ENCODE measurements at regions not wholly inside any gene's neighbourhood (a gene's known extent, or its start where the extent isn't known, plus 50 kb on each side); places are given as distances from the start of the nearest gene placed in this dataset.
"Not testable (repeated sequence)": the region's sequence is repeated elsewhere in the genome, so short reads cannot be mapped to it uniquely, and the experiment has no call there.

DNA sequence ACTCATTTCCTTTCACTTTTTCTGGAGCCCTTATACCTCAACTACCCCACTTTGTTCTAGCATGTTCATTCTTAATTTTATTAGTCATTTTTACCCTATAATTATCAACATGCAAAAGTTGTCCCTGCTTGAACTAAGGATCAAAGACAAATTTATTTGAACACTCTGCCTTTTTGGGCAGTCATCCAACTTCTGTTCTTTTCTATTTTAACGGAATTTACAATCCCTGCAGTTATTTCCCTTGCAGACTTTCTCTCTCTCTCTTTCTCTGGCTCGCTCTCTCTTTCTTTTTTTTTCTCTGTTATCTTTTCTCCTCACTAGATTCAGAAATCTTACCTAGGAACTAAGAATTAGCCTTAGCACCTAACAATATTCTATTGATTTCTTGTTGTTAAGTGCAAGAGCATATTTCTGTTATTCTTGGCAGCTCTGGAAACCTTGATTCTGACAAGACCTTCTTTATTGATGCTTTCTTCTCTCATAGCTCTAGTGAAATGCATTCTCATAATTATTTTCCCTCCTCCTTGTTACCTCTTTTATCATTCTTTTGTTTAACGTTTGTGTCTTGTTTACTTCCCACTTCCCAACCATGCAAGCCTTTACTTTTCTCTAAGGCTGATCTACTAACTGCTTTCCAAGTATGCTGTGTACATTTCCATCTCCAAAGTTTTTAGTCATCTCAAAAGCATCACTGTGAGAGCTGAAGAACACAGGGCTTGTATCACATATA lies 951.6 kb downstream of the DIPK2A start:
- in situ Hi-C loops (cut with HindIII; ENCODE audit: low pct_unique_long_range_greater_than_20kb, low sequenced_read_pairs): no loop called here
- DNase-seq (ENCODE audit: low read depth): no peak

DNA sequence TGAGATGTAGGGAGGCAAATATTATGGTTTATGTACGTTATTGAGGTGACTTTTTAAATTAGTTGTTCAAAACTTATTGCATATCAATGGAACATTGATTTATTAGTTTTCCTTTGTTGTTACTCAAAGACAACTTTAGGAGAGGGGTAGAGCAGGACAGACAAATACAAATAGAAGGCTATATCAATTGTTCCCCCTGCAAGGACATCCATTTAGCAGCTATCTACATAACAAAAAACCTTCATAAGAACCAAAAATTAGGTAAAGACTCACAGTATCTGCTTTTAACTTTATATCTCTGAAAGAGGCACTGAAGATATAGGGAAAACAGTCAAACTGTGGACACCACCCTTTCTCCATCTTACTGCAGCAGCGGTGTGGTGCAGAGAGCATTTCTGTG lies 958.8 kb downstream of the DIPK2A start:
- in situ Hi-C loops (cut with HindIII; ENCODE audit: low pct_unique_long_range_greater_than_20kb, low sequenced_read_pairs): no loop called here
- no peak for DNase-seq (ENCODE audit: low read depth)

DNA sequence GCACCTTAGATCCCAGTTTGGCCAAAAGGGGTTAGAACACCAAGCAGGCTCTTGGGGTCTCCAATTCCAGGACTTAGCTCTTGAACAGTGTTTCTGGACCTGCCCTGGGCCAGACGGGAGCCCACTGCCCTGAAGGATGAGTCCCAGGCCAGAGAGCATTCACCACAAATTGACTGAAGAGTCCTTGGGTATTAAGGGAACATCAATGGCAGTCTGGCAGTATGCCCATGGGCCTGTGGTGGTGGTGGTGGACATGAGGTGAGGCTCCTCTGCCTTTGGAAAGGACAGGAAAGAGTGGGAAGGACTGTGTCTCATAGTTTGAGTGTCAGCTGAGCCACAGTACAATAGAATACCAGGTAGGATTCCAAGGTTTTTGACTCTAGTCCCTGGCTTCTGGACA lies 960.0 kb downstream of the DIPK2A start:
- DNase-seq (ENCODE audit: low read depth): no peak
- in situ Hi-C loops (cut with HindIII; ENCODE audit: low pct_unique_long_range_greater_than_20kb, low sequenced_read_pairs): no loop called here

DNA sequence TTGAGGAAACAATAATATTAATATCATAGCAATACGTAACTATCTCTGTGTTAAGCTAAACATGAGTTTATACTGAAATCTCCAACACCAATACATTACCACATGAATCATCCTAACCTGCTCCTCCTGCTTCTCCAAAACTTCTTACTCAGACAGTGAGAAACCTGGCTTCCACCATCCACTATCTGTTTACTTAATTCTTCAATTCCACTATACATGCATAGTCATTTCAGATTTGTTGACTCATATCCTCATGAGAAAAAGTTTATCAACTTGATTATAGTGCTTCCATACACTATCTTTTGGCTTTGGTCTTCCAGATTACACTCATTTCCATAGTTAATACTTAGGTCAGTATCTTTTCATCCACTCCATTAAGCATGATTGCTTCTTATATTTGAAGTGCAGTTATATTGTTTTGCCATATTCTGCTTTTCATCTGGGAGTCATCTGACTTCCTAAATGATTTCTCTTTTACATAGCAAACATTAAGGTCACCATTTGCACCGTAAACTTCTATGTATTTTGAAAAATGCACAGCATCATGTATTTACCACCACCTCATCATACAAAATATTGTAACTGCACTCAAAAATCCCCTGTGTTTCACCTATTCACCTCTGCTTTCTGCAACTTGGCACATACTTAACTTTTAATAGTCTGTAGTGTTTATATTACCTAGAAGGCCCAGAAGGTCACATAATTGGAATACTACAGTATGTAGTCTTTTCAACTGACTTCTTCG lies 970.6 kb downstream of the DIPK2A start:
- DNase-seq (ENCODE audit: low read depth): no peak
- in situ Hi-C loops (cut with HindIII; ENCODE audit: low pct_unique_long_range_greater_than_20kb, low sequenced_read_pairs): no loop called here

DNA sequence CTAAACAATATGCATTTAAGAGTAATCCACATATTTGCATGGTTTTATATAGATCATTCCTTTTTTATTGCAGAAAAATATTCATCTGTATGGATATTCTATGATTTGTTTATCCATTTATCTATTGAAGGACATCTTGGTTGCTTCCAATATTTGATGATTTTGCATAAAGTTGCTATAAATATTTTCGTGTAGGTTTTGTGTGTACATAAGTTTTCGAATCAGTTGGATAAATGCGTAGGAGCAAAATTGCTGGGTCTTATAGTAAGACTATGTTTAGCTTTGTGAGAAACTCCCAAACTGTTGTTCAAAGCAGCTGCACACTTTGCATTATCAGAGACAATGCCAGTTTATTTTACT lies 971.2 kb downstream of the DIPK2A start:
- no peak for DNase-seq (ENCODE audit: low read depth)
- in situ Hi-C loops (cut with HindIII; ENCODE audit: low pct_unique_long_range_greater_than_20kb, low sequenced_read_pairs): no loop called here

DNA sequence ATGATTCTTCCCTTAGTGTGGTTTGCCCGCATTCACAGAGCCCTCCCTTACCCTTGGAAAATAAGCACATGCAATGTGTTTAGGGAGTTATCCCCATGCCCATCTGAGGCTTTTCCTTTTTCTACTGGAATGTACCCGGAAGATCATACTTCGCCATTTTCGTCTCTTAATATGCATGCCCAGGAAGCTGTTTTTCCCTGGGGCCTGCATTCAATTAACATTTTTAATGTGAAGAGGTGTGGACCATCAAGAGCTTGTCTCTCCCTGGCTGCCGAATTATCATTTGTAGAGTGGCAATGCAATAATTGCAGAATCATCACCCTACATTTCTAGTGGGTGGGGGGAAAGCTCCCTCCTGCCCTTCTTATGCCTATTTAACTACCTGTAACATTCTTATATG lies 976.3 kb downstream of the DIPK2A start:
- in situ Hi-C loops (cut with HindIII; ENCODE audit: low pct_unique_long_range_greater_than_20kb, low sequenced_read_pairs): no loop called here
- no peak for DNase-seq (ENCODE audit: low read depth)

DNA sequence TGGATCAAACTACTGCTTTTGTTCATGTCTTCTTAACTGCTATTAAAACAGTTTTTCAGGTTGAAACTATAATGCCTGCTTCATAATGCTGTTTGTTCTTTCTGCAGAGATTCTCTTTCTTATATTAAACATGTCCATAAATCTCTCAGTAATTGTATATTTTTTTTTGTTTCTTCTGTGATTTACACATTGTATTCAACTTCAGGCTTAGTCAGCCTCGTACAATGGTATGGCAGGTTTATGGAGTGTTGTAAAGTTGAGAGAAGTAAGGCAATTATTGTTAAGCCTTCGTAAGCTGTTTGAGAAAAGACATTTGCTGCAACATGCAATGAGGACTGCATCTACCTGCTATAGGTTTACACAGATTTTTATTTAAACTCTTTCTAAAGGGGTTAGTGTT lies 977.1 kb downstream of the DIPK2A start:
- DNase-seq (ENCODE audit: low read depth): no peak
- in situ Hi-C loops (cut with HindIII; ENCODE audit: low pct_unique_long_range_greater_than_20kb, low sequenced_read_pairs): no loop called here

DNA sequence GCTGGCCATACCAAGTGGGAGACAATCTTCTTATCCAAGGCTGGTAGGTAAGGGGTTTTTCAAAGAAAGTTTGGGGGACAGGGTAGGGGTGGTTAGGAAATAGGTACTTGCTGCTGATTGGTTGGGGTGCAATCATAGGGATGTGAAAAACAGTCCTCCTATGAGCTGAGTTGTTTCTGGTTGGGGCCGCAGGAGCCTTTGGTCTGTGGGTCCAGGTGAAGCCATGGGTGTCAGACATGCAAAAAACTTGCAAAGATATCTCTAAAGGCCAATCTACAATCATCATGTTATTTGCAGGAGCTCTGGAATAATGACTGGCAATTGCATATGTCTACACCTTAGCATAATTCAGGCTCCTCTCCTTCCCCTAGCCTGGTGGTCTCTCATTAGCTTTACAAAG lies 982.3 kb downstream of the DIPK2A start:
- DNase-seq (ENCODE audit: low read depth): no peak
- in situ Hi-C loops (cut with HindIII; ENCODE audit: low pct_unique_long_range_greater_than_20kb, low sequenced_read_pairs): no loop called here

DNA sequence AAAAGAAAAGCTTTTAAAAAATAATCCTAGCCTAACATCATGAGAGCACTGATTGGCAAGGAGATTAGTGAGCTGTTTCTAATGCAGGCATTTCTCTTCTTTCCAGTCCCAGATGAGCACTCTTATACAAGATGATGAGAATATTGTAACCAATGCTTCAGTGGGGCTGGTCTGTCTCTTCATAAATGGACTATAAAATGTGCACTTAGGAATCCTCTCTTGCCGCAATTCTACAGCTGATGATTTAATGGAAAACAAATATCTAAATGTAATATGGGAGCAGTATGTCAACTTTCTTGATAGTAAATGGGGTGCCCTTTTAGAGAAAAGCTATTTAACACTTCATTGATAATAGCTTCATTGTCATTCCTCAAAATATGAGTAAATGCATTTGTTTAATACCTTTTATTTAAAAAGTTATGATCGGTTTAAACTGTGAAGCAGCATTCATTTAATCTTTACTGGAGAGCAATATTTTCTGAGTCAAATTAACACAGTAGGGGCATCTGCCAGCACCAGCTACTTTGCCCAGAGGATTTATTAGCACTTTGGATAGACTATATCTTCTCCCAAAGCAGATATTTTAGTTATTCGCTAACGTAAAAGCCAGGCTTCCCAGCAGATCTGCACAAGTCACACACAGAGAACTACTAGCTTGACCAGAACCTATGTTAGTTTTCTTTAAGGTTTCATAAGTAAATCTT lies 985.9 kb downstream of the DIPK2A start:
- no peak for DNase-seq (ENCODE audit: low read depth)
- in situ Hi-C loops (cut with HindIII; ENCODE audit: low pct_unique_long_range_greater_than_20kb, low sequenced_read_pairs): no loop called here

DNA sequence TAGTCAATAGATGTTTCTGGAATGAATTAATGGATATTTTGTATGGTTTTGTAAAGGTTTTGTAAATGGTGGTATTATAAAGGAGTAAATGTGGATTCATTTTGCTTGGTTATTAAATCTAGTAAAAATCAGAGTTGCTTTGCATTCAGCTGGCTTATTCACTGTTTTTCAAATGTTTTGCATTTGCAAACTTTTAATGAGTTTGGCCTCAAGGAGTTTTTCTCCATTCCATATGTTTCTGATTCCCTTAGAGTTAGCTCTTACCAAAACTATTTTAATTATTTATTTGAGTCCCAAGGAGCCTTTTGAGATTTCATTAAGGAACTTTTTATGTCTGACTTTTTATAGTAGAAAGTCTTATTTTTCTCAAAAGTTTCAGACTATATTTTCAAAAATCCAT lies 992.2 kb downstream of the DIPK2A start:
- in situ Hi-C loops (cut with HindIII; ENCODE audit: low pct_unique_long_range_greater_than_20kb, low sequenced_read_pairs): no loop called here
- DNase-seq (ENCODE audit: low read depth): no peak

DNA sequence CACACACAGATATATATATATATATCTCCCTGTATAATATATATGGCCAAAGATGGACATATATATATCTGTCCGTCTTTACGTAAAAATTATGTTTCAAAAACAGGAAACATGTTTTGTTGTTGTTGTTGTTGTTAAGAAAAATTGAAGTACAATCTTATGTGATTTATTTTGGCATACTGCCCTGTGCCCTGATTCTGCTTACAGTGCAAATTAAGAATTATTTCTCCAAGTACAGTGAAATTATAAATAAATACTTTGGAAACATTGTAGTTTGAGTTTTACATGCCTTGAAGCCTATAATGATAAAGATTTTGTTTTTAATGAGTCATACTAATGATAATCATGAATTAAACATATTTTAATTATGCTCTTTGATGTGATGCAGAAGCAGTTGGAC lies 994.9 kb downstream of the DIPK2A start:
- in situ Hi-C loops (cut with HindIII; ENCODE audit: low pct_unique_long_range_greater_than_20kb, low sequenced_read_pairs): no loop called here
- no peak for DNase-seq (ENCODE audit: low read depth)

DNA sequence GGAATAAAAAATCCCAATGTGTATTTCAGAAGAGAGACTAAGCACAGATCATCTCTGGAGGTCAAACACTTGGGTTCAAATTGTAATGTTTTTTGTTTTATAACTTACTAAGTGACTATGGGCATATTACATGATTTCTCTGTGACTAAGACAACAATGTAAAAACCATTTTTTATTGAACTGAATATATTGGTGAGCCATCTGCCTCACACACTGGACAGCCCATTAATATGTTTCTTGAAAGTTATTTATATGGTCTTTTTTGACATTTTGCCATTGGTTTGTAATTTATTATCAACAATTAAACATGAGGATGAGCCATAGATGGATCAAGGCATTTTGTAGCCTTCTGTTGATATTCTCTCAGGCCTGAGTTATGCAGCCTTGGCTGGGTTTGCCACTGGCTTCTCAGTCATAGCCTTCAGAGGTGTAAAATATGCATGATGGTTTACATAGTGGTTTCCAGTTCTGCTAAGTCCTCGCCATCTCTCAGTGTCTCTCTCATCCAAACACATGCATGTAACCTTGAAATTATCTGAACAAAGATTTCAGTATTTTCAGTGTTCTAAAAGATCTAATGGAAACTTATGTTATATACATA lies 997.2 kb downstream of the DIPK2A start:
- in situ Hi-C loops (cut with HindIII; ENCODE audit: low pct_unique_long_range_greater_than_20kb, low sequenced_read_pairs): no loop called here
- DNase-seq (ENCODE audit: low read depth): no peak

DNA sequence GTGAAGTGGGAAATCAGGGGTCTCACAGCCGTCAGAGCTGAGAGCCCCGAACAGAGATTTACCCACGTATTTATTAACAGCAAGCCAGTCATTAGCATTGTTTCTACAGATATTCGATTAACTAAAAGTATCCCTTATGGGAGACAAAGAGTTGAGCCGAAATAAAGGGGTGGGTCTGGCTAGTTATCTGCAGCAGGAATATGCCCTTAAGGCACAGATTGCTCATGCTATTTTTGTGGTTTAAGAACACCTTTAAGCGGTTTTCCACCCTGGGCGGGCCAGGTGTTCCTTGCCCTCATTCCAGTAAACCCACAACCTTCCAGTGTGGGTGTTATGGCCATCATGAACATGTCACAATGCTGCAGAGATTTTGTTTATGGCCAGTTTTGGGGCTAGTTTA lies 1012.9 kb downstream of the DIPK2A start:
- in situ Hi-C loops (cut with HindIII; ENCODE audit: low pct_unique_long_range_greater_than_20kb, low sequenced_read_pairs); DNase-seq (ENCODE audit: low read depth): not testable (repeated sequence)

DNA sequence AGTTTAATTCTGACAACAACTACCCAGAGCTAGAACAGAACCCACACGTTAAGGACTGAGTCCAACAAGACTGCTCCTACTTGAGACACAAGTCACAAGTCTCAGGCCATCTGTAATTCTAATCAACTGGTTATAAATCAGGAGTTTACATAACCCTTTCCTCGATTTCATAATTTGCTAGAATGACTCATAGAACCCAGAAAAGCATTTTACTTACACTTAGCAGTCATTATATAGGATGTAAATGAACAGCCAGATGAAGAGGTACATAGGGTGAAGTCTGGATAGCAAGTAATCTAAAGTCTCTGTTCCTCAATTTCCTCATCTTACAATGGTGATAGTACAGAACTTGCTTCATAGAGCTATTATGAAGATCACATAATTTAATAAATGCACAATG lies 1018.2 kb downstream of the DIPK2A start:
- DNase-seq (ENCODE audit: low read depth): no peak
- in situ Hi-C loops (cut with HindIII; ENCODE audit: low pct_unique_long_range_greater_than_20kb, low sequenced_read_pairs): no loop called here

DNA sequence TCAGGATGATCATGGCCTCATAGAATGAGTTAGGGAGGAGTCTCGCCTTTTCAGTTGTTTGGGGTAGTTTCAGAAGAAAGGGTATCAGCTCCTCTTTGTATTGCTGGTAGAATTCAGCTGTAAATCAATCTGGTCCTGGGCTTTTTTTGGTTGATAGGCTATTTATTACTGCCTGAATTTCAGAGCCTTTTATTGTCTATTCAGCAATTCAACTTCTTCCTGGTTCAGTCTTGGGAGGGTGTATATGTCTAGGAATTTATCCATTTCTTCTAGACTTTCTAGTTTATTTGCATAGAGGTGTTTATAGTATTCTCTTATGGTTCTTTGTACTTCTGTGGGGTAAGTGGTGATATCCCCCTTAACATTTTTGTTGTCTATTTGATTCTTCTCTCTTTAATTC lies 1024.2 kb downstream of the DIPK2A start:
- in situ Hi-C loops (cut with HindIII; ENCODE audit: low pct_unique_long_range_greater_than_20kb, low sequenced_read_pairs): no loop called here
- DNase-seq (ENCODE audit: low read depth): no peak

DNA sequence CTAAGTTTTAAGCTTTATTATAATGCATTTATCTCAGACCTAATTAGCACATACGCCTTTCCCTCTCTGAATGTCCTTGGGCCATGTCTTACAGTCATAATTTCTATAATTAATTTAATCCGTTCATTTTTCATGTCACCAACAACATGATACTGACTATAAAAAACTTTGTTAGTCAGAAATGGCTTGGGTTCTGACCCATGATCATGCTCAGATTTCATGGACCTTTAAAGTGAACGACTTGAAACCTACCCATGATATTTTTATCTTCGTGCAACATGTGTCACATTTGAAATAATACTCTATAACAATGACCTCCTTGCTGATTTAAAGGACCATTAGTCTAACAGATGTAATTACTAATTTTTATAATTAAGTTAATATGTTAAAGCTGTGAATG lies 1033.8 kb downstream of the DIPK2A start:
- in situ Hi-C loops (cut with HindIII; ENCODE audit: low pct_unique_long_range_greater_than_20kb, low sequenced_read_pairs): no loop called here
- DNase-seq (ENCODE audit: low read depth): no peak

DNA sequence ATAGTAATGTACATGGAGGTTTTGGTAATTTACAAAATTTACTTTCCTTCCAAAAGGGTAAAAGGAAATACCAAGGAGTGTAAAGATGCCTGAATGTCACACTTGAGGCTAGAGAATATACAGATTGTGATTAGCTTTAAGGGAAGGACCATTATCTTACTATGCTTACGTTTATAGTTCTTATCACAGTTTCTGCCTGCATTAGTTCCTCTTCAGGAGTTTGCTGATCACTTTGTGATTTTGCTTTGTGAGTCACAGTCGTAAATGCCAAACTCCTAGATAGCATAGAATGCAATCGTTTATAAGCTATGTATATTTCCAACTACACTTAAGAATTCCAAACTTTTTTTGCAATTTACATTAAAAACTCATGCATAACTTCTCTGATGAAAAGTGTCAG lies 1034.6 kb downstream of the DIPK2A start:
- in situ Hi-C loops (cut with HindIII; ENCODE audit: low pct_unique_long_range_greater_than_20kb, low sequenced_read_pairs): no loop called here
- no peak for DNase-seq (ENCODE audit: low read depth)

DNA sequence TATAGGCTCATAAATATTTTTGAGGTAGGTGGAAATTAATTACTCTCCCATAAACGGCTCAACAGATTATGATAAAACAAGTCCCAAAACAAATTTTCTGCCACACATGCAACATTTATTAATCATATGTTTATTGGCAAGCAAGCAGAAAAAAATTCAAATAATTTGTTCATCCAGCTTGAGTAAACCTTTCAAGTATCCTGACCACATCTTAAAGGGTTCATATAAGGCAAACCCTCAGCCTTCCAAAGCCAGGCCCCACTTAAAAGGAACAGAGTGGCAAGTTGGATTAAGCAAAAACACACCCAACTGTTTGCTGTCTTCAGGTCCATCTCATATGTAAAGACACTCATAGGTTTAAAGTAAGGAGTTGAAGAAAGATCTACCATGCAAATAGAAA lies 1042.3 kb downstream of the DIPK2A start:
- in situ Hi-C loops (cut with HindIII; ENCODE audit: low pct_unique_long_range_greater_than_20kb, low sequenced_read_pairs): no loop called here
- DNase-seq (ENCODE audit: low read depth): no peak

DNA sequence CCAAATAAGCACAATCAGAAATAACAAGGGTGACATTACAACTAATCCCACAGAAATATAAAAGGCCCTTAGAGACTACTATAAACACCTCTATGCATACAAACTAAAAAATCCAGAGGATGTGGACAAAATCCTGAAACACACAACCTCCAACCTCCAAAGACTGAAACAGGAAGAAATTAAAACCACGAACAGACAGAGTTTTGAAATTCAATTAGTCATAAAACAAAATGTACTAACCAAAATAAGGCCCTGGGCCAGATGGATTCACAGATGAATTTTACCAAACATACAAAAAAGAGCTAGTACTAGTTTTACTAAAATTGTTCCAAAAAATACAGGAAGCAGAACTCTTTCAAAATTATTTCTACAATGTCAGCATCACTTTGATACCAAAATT lies 1043.6 kb downstream of the DIPK2A start:
- in situ Hi-C loops (cut with HindIII; ENCODE audit: low pct_unique_long_range_greater_than_20kb, low sequenced_read_pairs): no loop called here
- DNase-seq (ENCODE audit: low read depth): no peak

Measured in Caki2 (cell line).